Stomach (tissue), 4 donors: ENCODE measurements at regions not wholly inside any gene's neighbourhood (a gene's known extent, or its start where the extent isn't known, plus 50 kb on each side); places are given as distances from the start of the nearest gene placed in this dataset.

Experiments
- EP300 ChIP-seq: sonication (generic); formaldehyde crosslinking; IDR thresholded peaks from one replicate; pipeline ENCODE4 v1.6.1; 2017; ENCODE audit warnings: antibody characterized with exemption
- POLR2A ChIP-seq, 4 donors: fragments of 450-650 bp; IDR thresholded peaks; one replicate each; pipeline ENCODE4 v1.6.1; 2016; ENCODE audit warnings: antibody characterized with exemption in 4 of 4, control low read depth in 2 of 4, mild to moderate bottlenecking in 1 of 4, moderate library complexity in 1 of 4
- POLR2AphosphoS5 ChIP-seq, 3 donors: sonication (generic); formaldehyde crosslinking; IDR thresholded peaks; one replicate each; pipeline ENCODE4 v1.6.1; 2016; ENCODE audit warnings: antibody characterized with exemption in 3 of 3
- TF ChIP-seq, protein P1 (sequence below), 7 experiments: fragments of 450-650 bp in 4 of 7; fragments of 200-600 bp in 3 of 7; sonication (generic) in 3 of 7; IDR thresholded peaks; one replicate each; pipeline ENCODE4 v1.5.1; 2016 to 2019; ENCODE audit warnings: antibody characterized with exemption in 7 of 7, control low read depth in 2 of 7, mild to moderate bottlenecking in 1 of 7

DNA sequence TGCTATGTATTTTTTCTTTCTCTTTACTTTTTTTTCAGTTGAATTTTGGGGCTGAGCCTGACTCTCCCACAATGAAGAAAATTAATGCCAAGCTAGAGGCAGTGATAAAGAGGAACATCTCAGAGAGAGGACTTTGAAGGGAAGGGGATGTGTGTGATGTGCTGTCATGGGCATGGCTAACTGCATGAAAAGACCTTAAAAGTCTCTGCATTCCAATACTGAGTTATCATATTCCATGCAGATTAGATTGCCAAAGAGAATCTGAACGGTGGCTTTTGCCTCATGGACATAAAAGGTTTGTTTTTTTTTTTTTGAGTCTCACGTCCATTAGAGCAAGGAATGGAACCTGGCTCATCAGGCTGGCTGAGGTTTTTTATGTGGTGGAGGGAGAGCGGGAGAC, 213.9 kb downstream of the PIK3C3 start:
- TF ChIP-seq, protein P1, sequence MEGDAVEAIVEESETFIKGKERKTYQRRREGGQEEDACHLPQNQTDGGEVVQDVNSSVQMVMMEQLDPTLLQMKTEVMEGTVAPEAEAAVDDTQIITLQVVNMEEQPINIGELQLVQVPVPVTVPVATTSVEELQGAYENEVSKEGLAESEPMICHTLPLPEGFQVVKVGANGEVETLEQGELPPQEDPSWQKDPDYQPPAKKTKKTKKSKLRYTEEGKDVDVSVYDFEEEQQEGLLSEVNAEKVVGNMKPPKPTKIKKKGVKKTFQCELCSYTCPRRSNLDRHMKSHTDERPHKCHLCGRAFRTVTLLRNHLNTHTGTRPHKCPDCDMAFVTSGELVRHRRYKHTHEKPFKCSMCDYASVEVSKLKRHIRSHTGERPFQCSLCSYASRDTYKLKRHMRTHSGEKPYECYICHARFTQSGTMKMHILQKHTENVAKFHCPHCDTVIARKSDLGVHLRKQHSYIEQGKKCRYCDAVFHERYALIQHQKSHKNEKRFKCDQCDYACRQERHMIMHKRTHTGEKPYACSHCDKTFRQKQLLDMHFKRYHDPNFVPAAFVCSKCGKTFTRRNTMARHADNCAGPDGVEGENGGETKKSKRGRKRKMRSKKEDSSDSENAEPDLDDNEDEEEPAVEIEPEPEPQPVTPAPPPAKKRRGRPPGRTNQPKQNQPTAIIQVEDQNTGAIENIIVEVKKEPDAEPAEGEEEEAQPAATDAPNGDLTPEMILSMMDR (IDR thresholded peaks at IDR 0.05): no peak
- no peak for TF ChIP-seq EP300
- no peak for TF ChIP-seq POLR2AphosphoS5 (IDR thresholded peaks at IDR 0.05)
- TF ChIP-seq POLR2A (IDR thresholded peaks at IDR 0.05): no peak
